ENCODE measurements at regions not wholly inside any gene's neighbourhood (a gene's known extent, or its start where the extent isn't known, plus 50 kb on each side); places are given as distances from the start of the nearest gene placed in this dataset.

DNA sequence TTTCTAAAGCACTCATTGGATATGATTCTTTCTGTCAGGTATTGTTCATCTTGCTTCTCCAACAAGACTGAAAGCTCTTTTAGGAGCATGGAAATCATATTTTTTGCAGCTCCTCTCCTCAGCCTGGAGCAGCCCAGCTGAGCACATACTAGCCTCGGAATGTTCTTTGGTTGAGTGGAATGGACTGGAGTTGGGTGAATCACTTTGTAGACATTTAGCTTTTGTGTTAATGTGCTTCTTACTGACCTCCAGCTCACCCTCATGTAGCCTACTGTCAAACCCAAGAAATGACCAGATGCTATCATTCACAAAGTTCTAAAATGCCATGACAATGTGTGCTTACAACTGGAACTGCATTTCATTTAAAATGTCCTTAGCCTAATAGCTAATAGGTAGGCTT, 161.1 kb downstream of the NUAK1 start:
- H3K9me3 ChIP-seq: no peaks in the 10 kb centered on the region
- H3K4me3 ChIP-seq: no peak overlapping the region
- ATAC-seq: no peak
- H3K27ac ChIP-seq: no peak overlapping the region
- H3K27me3 ChIP-seq: no peaks in the 10 kb centered on the region
- TF ChIP-seq POLR2AphosphoS5 (IDR thresholded peaks at IDR 0.05) (no peak), EP300 (IDR thresholded peaks at IDR 0.05) (no peak), POLR2A (IDR thresholded peaks at IDR 0.05) (no peak)
- TF ChIP-seq, protein P1, sequence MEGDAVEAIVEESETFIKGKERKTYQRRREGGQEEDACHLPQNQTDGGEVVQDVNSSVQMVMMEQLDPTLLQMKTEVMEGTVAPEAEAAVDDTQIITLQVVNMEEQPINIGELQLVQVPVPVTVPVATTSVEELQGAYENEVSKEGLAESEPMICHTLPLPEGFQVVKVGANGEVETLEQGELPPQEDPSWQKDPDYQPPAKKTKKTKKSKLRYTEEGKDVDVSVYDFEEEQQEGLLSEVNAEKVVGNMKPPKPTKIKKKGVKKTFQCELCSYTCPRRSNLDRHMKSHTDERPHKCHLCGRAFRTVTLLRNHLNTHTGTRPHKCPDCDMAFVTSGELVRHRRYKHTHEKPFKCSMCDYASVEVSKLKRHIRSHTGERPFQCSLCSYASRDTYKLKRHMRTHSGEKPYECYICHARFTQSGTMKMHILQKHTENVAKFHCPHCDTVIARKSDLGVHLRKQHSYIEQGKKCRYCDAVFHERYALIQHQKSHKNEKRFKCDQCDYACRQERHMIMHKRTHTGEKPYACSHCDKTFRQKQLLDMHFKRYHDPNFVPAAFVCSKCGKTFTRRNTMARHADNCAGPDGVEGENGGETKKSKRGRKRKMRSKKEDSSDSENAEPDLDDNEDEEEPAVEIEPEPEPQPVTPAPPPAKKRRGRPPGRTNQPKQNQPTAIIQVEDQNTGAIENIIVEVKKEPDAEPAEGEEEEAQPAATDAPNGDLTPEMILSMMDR (IDR thresholded peaks at IDR 0.05): no peak
- H3K36me3 ChIP-seq: no peaks in the 10 kb centered on the region
- WGBS, 2 donors (ENCODE audit: low coverage in 1 of 2): 83 to 100% methylated on average over 1 of the region's 1 CpG
- no peaks in the 10 kb centered on the region for H3K4me1 ChIP-seq

DNA sequence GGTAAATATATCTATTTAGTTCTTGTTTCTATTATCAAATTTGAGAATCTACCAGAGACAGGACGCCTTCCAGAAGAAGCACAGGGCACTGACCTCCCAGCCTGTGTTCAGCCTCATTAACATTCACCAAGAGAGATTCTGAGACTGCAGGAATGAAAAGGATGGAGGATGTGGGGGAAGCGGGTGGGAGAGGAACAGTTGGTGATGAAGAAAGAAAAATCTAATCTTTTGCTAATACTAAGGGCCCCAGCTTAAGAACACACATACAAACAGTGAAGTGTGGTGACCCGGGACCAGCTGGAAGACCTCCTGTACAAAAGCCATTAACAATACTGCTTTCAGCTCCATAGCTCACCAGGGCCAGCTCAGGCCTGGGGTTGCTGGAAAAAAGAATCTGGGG, 160.5 kb downstream of the NUAK1 start:
- Histone ChIP-seq H3K4me1 (no peaks in the 10 kb centered on the region), H3K27me3 (no peaks in the 10 kb centered on the region), H3K4me3 (no peak overlapping the region), H3K9me3 (no peaks in the 10 kb centered on the region), H3K27ac (no peak overlapping the region), H3K36me3 (no peaks in the 10 kb centered on the region)
- no peak for ATAC-seq
- no peak for TF ChIP-seq EP300 (IDR thresholded peaks at IDR 0.05)
- TF ChIP-seq POLR2AphosphoS5 (IDR thresholded peaks at IDR 0.05): no peak
- no peak for TF ChIP-seq POLR2A (IDR thresholded peaks at IDR 0.05)
- TF ChIP-seq, protein P1 (IDR thresholded peaks at IDR 0.05): no peak
- 74 to 82% methylated on average over 3 of the region's 3 CpGs for WGBS, 2 donors (ENCODE audit: low coverage in 1 of 2)

DNA sequence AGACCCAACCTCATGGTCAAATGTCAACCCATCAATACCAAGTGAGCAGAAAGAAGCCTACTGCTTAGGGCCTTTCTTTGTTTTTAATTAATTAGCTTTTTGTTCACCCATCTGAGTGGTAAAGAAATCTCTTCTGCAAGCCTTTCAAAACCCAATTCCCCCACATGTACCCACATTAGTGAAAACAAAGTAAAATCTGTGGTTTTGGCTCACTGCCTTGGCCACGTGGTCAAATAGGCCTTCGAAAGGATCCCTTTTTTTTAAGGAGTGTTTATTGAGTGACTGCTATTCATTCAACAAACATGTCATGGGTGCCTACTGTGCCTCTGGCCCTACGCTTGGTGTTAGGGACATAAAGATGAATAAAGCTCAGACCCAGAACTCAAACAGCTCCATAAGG, 160.1 kb downstream of the NUAK1 start:
- no peaks in the 10 kb centered on the region for H3K4me1 ChIP-seq
- no peaks in the 10 kb centered on the region for H3K36me3 ChIP-seq
- TF ChIP-seq POLR2AphosphoS5 (IDR thresholded peaks at IDR 0.05): no peak
- no peak overlapping the region for H3K27ac ChIP-seq
- no peak for ATAC-seq
- no peak overlapping the region for H3K4me3 ChIP-seq
- no peaks in the 10 kb centered on the region for H3K27me3 ChIP-seq
- WGBS, 2 donors (ENCODE audit: low coverage in 1 of 2): 50 to 58% methylated on average over 2 to 3 of the region's 3 CpGs
- no peaks in the 10 kb centered on the region for H3K9me3 ChIP-seq

DNA sequence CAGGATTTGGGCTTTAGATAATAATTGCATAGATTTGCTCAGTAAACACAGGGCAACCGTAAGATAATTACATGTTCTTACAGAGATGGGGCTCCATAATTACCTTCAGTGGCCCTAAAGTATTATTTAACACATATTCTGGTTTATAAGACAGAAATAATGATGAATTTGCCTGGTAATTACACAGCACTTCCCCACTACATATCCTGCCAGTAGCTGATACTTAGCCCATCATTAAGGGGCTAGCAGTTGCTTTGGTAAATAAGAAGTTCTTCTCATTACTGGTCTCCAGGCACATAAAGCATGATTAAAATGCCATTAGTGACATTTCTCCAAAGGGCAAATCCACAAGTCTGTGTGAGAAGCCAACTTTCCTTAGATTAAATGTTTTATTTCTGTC, 158.7 kb downstream of the NUAK1 start:
- no peaks in the 10 kb centered on the region for H3K27me3 ChIP-seq
- TF ChIP-seq, protein P1 (IDR thresholded peaks at IDR 0.05): no peak
- TF ChIP-seq EP300 (IDR thresholded peaks at IDR 0.05) (no peak), POLR2A (IDR thresholded peaks at IDR 0.05) (no peak), POLR2AphosphoS5 (IDR thresholded peaks at IDR 0.05) (no peak)
- WGBS, 2 donors (ENCODE audit: low coverage in 1 of 2): 100% methylated on average over 1 of the region's 1 CpG; no CpG with 5 or more reads in 1 of the 2 donors
- H3K9me3 ChIP-seq: no peaks in the 10 kb centered on the region
- no peak overlapping the region for H3K27ac ChIP-seq
- H3K4me1 ChIP-seq: no peaks in the 10 kb centered on the region
- no peaks in the 10 kb centered on the region for H3K36me3 ChIP-seq
- no peak for ATAC-seq
- H3K4me3 ChIP-seq: no peak overlapping the region

DNA sequence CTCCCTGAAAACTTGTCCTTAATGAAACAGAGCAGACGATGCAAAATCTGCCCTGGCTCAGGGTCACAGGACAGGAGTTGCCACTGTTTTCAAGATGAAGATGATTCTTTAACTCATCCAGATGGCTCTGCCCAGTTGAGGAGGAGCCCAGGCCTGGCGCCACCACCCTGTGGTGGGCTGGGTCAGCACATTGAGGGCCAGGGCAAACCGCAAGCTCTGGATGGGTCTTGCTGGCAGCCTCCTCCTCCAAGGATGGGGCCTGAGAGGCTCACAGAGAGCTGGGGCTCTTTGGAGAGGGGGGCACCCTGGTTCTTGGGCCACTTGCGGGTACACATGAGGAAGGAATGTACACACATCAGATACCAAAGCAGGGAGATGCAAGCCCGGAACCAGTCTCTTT, 158.2 kb downstream of the NUAK1 start:
- no peak overlapping the region for H3K27ac ChIP-seq
- TF ChIP-seq, protein P1 (IDR thresholded peaks at IDR 0.05): no peak
- TF ChIP-seq EP300 (IDR thresholded peaks at IDR 0.05): no peak
- no peak for TF ChIP-seq POLR2A (IDR thresholded peaks at IDR 0.05)
- no peak for TF ChIP-seq POLR2AphosphoS5 (IDR thresholded peaks at IDR 0.05)
- H3K36me3 ChIP-seq: no peaks in the 10 kb centered on the region
- no peak overlapping the region for H3K4me3 ChIP-seq
- no peak for ATAC-seq
- no peaks in the 10 kb centered on the region for H3K4me1 ChIP-seq
- H3K9me3 ChIP-seq: no peaks in the 10 kb centered on the region
- 71 to 100% methylated on average over 1 of the region's 5 CpGs for WGBS, 2 donors (ENCODE audit: low coverage in 1 of 2)
- no peaks in the 10 kb centered on the region for H3K27me3 ChIP-seq
